Mesendoderm (in vitro differentiated cells): ENCODE measurements at regions not wholly inside any gene's neighbourhood (a gene's known extent, or its start where the extent isn't known, plus 50 kb on each side); places are given as distances from the start of the nearest gene placed in this dataset.

Experiments
- DNase-seq: peaks from one replicate; pipeline ENCODE4 v3.0.0; 2013
- H2AK5ac ChIP-seq: 2 replicates; pipeline ENCODE4 v1.6.1; 2013; ENCODE audit warnings: low read length, inconsistent platforms
- H2BK120ac ChIP-seq: 2 replicates; pipeline ENCODE4 v1.6.1; 2013; ENCODE audit warnings: low read depth, mild to moderate bottlenecking, low read length, moderate library complexity, mixed read lengths
- H2BK15ac ChIP-seq: replicated peaks from 2 replicates; pipeline ENCODE4 v1.6.1; 2013; ENCODE audit warnings: low read depth, mild to moderate bottlenecking, moderate library complexity
- H2BK5ac ChIP-seq: 2 replicates; pipeline ENCODE4 v1.6.1; 2013; ENCODE audit warnings: low read length, inconsistent platforms
- H3K18ac ChIP-seq: 2 replicates; pipeline ENCODE4 v1.6.1; 2013; ENCODE audit warnings: mild to moderate bottlenecking, low read length, mixed read lengths
- H3K23ac ChIP-seq: one replicate; pipeline ENCODE4 v1.6.1; 2013; ENCODE audit warnings: low read length
- H3K27ac ChIP-seq: 2 replicates; pipeline ENCODE4 v1.5.1; 2013; ENCODE audit warnings: low read depth, mild to moderate bottlenecking, inconsistent platforms, low read length, moderate library complexity
- H3K27me3 ChIP-seq: 2 replicates; pipeline ENCODE4 v1.6.1; 2013; ENCODE audit warnings: low read length, control low read depth, mild to moderate bottlenecking, inconsistent platforms; ENCODE audit not compliant: insufficient read depth, poor library complexity
- H3K36me3 ChIP-seq: 2 replicates; pipeline ENCODE4 v1.6.1; 2013; ENCODE audit warnings: low read length, inconsistent platforms; ENCODE audit not compliant: control insufficient read depth, insufficient read depth
- H3K4ac ChIP-seq: one replicate; pipeline ENCODE4 v1.6.1; 2013; ENCODE audit warnings: low read depth, mild to moderate bottlenecking, low read length, moderate library complexity
- H3K4me1 ChIP-seq: 2 replicates; pipeline ENCODE4 v1.6.1; 2013; ENCODE audit warnings: low read depth, low read length, inconsistent platforms; ENCODE audit not compliant: control insufficient read depth
- H3K4me2 ChIP-seq: 2 replicates; pipeline ENCODE4 v1.6.1; 2013; ENCODE audit warnings: low read length
- H3K4me3 ChIP-seq: 2 replicates; pipeline ENCODE4 v1.5.1; 2013; ENCODE audit warnings: mild to moderate bottlenecking, low read length
- H3K56ac ChIP-seq: one replicate; pipeline ENCODE4 v1.6.1; 2013; ENCODE audit warnings: low read length
- H3K79me1 ChIP-seq: 2 replicates; pipeline ENCODE4 v1.6.1; 2013; ENCODE audit warnings: low read length, inconsistent platforms
- H3K79me2 ChIP-seq: 2 replicates; pipeline ENCODE4 v1.6.1; 2013; ENCODE audit warnings: mild to moderate bottlenecking, low read length; ENCODE audit not compliant: control insufficient read depth, insufficient read depth
- H3K9ac ChIP-seq: 2 replicates; pipeline ENCODE4 v1.6.1; 2013; ENCODE audit warnings: low read length, inconsistent platforms
- H4K5ac ChIP-seq: one replicate; pipeline ENCODE4 v1.6.1; 2013; ENCODE audit warnings: low read length
- H4K8ac ChIP-seq: one replicate; pipeline ENCODE4 v1.6.1; 2013; ENCODE audit warnings: low read depth, mild to moderate bottlenecking, control low read depth, low read length, moderate library complexity
- WGBS: extraction: QIAGEN DNeasy Blood & Tissue Kit; methylation state at CpG from one replicate; pipeline ENCODE4 v1.1.7; 2013; ENCODE audit warnings: low lambda C conversion rate, missing lambda C conversion rate; ENCODE audit not compliant: insufficient coverage; ENCODE audit errors: extremely low coverage; 5-methylcytosine and 5-hydroxymethylcytosine counted together

DNA sequence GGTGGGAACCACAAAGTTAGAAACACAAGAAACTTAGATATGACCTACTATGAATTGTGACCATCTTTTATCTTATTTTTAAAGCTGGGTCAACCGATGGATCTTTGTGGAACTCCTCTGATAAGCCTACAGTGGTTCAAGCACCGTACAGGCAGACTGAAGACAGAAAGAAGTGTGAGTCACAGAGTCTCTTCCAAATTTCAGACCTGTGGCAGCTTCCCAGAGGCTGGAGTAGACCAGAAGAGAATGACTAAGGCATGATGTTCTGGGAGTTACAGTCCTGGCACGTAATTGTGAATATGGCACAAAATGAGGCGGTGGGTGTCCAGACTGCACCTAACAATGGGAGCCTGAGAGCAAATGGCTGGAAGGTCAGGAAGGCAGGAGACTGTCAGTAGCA lies 70.0 kb downstream of the LMO4 start:
- no peak overlapping the region for H3K27ac ChIP-seq
- H2AK5ac ChIP-seq, result no peak overlapping the region
- no peak for DNase-seq

DNA sequence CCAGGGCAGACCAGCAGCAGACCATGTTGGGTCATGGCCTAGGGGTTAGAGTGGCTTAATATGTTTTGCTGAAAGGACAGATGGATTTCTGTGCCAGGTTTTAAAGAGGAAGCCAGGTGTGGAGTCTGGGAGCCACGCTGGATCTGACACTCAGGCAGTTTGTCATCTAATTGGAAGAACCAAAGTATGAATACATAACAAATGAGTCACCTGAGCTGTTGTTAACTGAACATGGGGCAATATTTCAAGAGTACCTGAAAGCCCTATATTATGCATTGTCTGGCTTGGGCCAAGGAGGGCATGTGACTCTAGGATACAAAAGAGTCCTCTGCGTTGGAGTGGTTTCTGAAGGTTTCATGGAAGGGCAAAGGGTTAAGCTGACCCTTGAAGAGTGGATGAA lies 70.6 kb downstream of the LMO4 start:
- Histone ChIP-seq H3K79me2 (no peaks in the 10 kb centered on the region), H3K79me1 (no peaks in the 10 kb centered on the region), H3K4ac (no peak overlapping the region), H3K27me3 (no peaks in the 10 kb centered on the region), H2BK120ac (no peak overlapping the region), H3K4me1 (no peaks in the 10 kb centered on the region), H2AK5ac (no peak overlapping the region), H4K8ac (no peak overlapping the region), H2BK5ac (no peak overlapping the region), H3K56ac (no peak overlapping the region), H4K5ac (no peak overlapping the region), H3K9ac (no peak overlapping the region), H3K4me2 (no peak overlapping the region), H3K18ac (no peak overlapping the region), H3K36me3 (no peaks in the 10 kb centered on the region), H3K4me3 (no peak overlapping the region), H3K27ac (no peak overlapping the region), H3K23ac (no peak overlapping the region), H2BK15ac (no peak overlapping the region)
- DNase-seq, result no peak
- no CpG with 5 or more reads among the region's 2 CpGs for WGBS

More for the DNA sequence above, 70.0 kb downstream of the LMO4 start:
- Histone ChIP-seq H2BK120ac (no peak overlapping the region), H3K4me1 (no peaks in the 10 kb centered on the region), H3K36me3 (no peaks in the 10 kb centered on the region), H2BK5ac (no peak overlapping the region), H3K23ac (no peak overlapping the region), H4K8ac (no peak overlapping the region), H3K18ac (no peak overlapping the region), H3K9ac (no peak overlapping the region), H3K4ac (no peak overlapping the region), H3K79me1 (no peaks in the 10 kb centered on the region), H3K56ac (no peak overlapping the region), H3K79me2 (no peaks in the 10 kb centered on the region), H2BK15ac (no peak overlapping the region), H3K4me2 (no peak overlapping the region), H3K27me3 (no peaks in the 10 kb centered on the region), H4K5ac (no peak overlapping the region), H3K4me3 (no peak overlapping the region)
- no CpG with 5 or more reads among the region's 4 CpGs for WGBS

DNA sequence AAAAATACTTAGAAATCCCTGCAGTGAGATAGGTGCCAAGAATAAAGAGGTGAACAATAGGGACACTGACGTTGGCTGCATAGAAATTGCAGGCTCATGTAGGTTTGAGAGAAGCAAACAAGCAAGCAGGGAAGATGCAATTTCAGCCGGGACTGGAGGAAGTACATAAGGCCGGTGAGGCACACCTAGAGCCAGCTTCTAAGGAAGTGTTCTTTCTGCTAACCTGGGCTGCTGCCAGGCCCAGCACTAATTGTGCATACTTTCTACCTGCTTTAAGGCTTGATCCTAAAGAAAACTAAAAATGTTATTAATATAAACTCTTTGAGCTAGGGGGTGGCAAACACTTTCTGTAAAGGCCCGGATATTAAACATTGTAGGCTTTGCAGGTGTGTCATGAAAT lies 71.0 kb downstream of the LMO4 start:
- Histone ChIP-seq H3K56ac (no peak overlapping the region), H3K9ac (no peak overlapping the region), H3K79me2 (no peaks in the 10 kb centered on the region), H3K36me3 (no peaks in the 10 kb centered on the region), H3K27ac (no peak overlapping the region), H2BK15ac (no peak overlapping the region), H2BK5ac (no peak overlapping the region), H3K79me1 (no peaks in the 10 kb centered on the region), H3K4me3 (no peak overlapping the region), H3K27me3 (no peaks in the 10 kb centered on the region), H3K18ac (no peak overlapping the region), H3K4ac (no peak overlapping the region), H2AK5ac (no peak overlapping the region), H4K8ac (no peak overlapping the region), H3K4me2 (no peak overlapping the region), H2BK120ac (no peak overlapping the region), H3K4me1 (no peaks in the 10 kb centered on the region), H3K23ac (no peak overlapping the region), H4K5ac (no peak overlapping the region)
- no CpG with 5 or more reads among the region's 4 CpGs for WGBS
- no peak for DNase-seq

DNA sequence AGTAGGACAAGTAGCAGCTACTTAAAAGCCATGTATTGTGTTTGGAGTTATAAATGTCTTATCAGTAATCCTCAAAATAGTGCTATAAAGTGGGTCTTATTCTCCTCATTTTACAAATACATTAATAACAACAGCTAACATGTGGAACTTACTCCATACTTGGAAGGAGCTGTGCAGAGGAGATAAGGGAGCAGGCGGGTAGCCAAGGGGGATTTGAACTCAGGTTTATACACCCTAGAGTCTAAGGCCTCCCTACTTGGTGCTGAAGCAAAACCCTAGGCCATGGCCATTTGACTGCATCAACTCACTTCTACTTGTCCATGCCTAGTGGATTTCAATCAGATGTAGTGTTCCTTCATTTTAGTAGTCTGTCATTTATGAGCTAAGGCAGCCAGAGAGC lies 72.1 kb downstream of the LMO4 start:
- Histone ChIP-seq H3K4me2 (no peak overlapping the region), H2BK120ac (no peak overlapping the region), H3K23ac (no peak overlapping the region), H3K27ac (no peak overlapping the region), H3K9ac (no peak overlapping the region), H2BK15ac (no peak overlapping the region), H2BK5ac (no peak overlapping the region), H3K4ac (no peak overlapping the region), H3K4me1 (no peaks in the 10 kb centered on the region), H2AK5ac (no peak overlapping the region), H3K36me3 (no peaks in the 10 kb centered on the region), H3K56ac (no peak overlapping the region), H4K8ac (no peak overlapping the region), H3K18ac (no peak overlapping the region), H3K27me3 (no peaks in the 10 kb centered on the region), H3K4me3 (no peak overlapping the region), H4K5ac (no peak overlapping the region), H3K79me1 (no peaks in the 10 kb centered on the region), H3K79me2 (no peaks in the 10 kb centered on the region)
- no peak for DNase-seq
- no CpG with 5 or more reads among the region's 1 CpG for WGBS

DNA sequence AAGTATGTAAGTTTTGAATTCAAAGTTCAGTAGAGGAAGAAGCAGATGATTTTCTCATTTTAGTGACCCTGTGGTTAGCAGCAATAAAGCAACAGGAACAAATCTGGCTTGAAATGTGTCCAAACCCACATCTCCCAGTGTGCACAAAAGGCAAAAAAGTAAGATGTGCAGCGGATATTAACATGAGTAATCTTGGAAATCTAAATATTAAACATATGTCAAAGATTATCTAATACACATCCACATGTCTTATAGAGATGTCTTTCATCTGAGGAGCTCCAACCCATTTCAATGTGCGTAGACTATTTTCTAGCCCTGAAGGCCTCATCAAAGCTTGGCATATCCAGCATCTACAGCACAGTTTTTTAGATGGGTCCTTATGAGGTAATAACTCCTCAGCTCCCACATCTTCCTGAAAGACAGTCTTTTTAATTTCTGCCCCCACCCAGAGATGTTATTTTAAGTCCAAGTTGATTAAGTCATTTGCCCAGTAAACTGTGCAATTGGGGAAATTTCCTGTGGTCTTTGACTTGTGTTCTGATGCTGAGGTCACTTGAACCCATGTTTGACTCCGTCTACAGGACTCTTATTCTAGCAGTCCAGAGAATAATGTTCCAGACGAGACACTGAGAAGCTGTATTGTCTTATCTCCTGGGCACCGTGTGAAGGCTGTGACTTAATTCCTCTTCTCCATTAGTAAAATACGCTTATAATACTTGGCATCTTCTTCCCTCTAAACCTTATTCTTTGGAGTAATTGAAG lies 73.7 kb downstream of the LMO4 start:
- H3K23ac ChIP-seq, result no peak overlapping the region
- H3K18ac ChIP-seq, result no peak overlapping the region
- no peaks in the 10 kb centered on the region for H3K4me1 ChIP-seq
- no peak overlapping the region for H3K4ac ChIP-seq
- H3K56ac ChIP-seq, result no peak overlapping the region
- H2AK5ac ChIP-seq, result no peak overlapping the region
- no peaks in the 10 kb centered on the region for H3K79me2 ChIP-seq
- H3K27ac ChIP-seq, result no peak overlapping the region
- no peak overlapping the region for H2BK15ac ChIP-seq
- no peak overlapping the region for H3K9ac ChIP-seq
- H4K8ac ChIP-seq, result no peak overlapping the region
- H3K4me3 ChIP-seq, result no peak overlapping the region
- no peak overlapping the region for H4K5ac ChIP-seq
- H3K79me1 ChIP-seq, result no peaks in the 10 kb centered on the region
- no CpG with 5 or more reads among the region's 6 CpGs for WGBS
- no peak overlapping the region for H2BK120ac ChIP-seq
- H3K4me2 ChIP-seq, result no peak overlapping the region
- no peak overlapping the region for H2BK5ac ChIP-seq
- no peaks in the 10 kb centered on the region for H3K36me3 ChIP-seq
- DNase-seq, result no peak
- H3K27me3 ChIP-seq, result no peaks in the 10 kb centered on the region
